WTC11 (cell line): ENCODE measurements at regions not wholly inside any gene's neighbourhood (a gene's known extent, or its start where the extent isn't known, plus 50 kb on each side); places are given as distances from the start of the nearest gene placed in this dataset.
"Not testable (repeated sequence)": the region's sequence is repeated elsewhere in the genome, so short reads cannot be mapped to it uniquely, and the experiment has no call there.

ENCODE experiments used
- ATAC-seq: fragments of 200-7000 bp; cut with Tn5 transposase; 2 replicates; pipeline ENCODE4 v1.10.0; 2021; ENCODE audit warnings: mild to moderate bottlenecking, moderate library complexity
- CTCF ChIA-PET: fragments of 300-600 bp; sonication (Branson Sonifier 250); formaldehyde crosslinking; loops from one replicate; lab custom pipeline; 2021; ENCODE audit warnings: antibody characterized with exemption; lab: Charles Lee
- POLR2A ChIA-PET: fragments of 350-600 bp; sonication (Branson Sonifier 250); formaldehyde crosslinking; loops from one replicate; lab custom pipeline; 2021; ENCODE audit warnings: antibody characterized with exemption; lab: Charles Lee
- DNase-seq: peaks from one replicate; pipeline ENCODE4 v3.0.0; 2021; ENCODE audit warnings: low spot score
- H3K27ac Mint-ChIP-seq: 2 replicates; pipeline ENCODE4 v1.8.0; 2021; ENCODE audit warnings: mixed read lengths
- H3K27me3 Mint-ChIP-seq: 2 replicates; pipeline ENCODE4 v1.8.0; 2021; ENCODE audit warnings: low read depth, mild to moderate bottlenecking, moderate library complexity, mixed read lengths
- H3K36me3 Mint-ChIP-seq: 2 replicates; pipeline ENCODE4 v1.8.0; 2021; ENCODE audit warnings: mixed read lengths
- H3K4me1 Mint-ChIP-seq: 2 replicates; pipeline ENCODE4 v1.8.0; 2022; ENCODE audit warnings: mixed read lengths
- H3K4me3 Mint-ChIP-seq: 2 replicates; pipeline ENCODE4 v1.8.0; 2021; ENCODE audit warnings: mild to moderate bottlenecking, moderate library complexity, mixed read lengths
- H3K9me3 Mint-ChIP-seq: 2 replicates; pipeline ENCODE4 v1.8.0; 2021; ENCODE audit warnings: mixed read lengths
- CDX4 ChIP-seq: fragments of 250-450 bp; sonication (Bioruptor Pico); IDR thresholded peaks from 2 replicates; pipeline ENCODE4 v1.9.0; 2021; ENCODE audit warnings: moderate library complexity, mild to moderate bottlenecking, inconsistent platforms, borderline replicate concordance
- CREB1 ChIP-seq: sonication (generic); formaldehyde crosslinking; IDR thresholded peaks from 2 replicates; pipeline ENCODE4 v1.8.0; 2023; ENCODE audit warnings: mild to moderate bottlenecking, missing genetic modification reagents
- CTCF ChIP-seq: fragments of 200-600 bp; IDR thresholded peaks from 2 replicates; pipeline ENCODE4 v1.8.0; 2022; ENCODE audit warnings: antibody characterized with exemption
- E2F1 ChIP-seq: sonication (generic); formaldehyde crosslinking; IDR thresholded peaks from 2 replicates; pipeline ENCODE4 v1.8.0; 2022; ENCODE audit warnings: mild to moderate bottlenecking, missing genetic modification reagents
- E2F5 ChIP-seq: sonication (generic); formaldehyde crosslinking; IDR thresholded peaks from 2 replicates; pipeline ENCODE4 v1.8.1; 2022; ENCODE audit warnings: mild to moderate bottlenecking, moderate library complexity, missing genetic modification reagents
- ESRRA ChIP-seq: sonication (generic); formaldehyde crosslinking; IDR thresholded peaks from 2 replicates; pipeline ENCODE4 v1.8.1; 2022; ENCODE audit warnings: mild to moderate bottlenecking, missing genetic modification reagents, borderline replicate concordance
- FOXK1 ChIP-seq: sonication (generic); formaldehyde crosslinking; IDR thresholded peaks from 2 replicates; pipeline ENCODE4 v1.8.0; 2022; ENCODE audit warnings: mild to moderate bottlenecking, moderate library complexity, missing genetic modification reagents
- FOXP4 ChIP-seq: sonication (generic); formaldehyde crosslinking; IDR thresholded peaks from 2 replicates; pipeline ENCODE4 v1.8.0; 2022; ENCODE audit warnings: mild to moderate bottlenecking, missing genetic modification reagents
- IRF1 ChIP-seq: sonication (generic); formaldehyde crosslinking; IDR thresholded peaks from 2 replicates; pipeline ENCODE4 v1.8.0; 2023; ENCODE audit warnings: missing genetic modification reagents
- MLX ChIP-seq: sonication (generic); formaldehyde crosslinking; IDR thresholded peaks from 2 replicates; pipeline ENCODE4 v1.8.1; 2023; ENCODE audit warnings: mild to moderate bottlenecking, missing genetic modification reagents, moderate library complexity
- STAT6 ChIP-seq: sonication (generic); formaldehyde crosslinking; conservative IDR thresholded peaks from 2 replicates; pipeline ENCODE4 v1.8.1; 2023; ENCODE audit warnings: mild to moderate bottlenecking, low read depth, missing genetic modification reagents, moderate library complexity
- ZNF263 ChIP-seq: sonication (generic); formaldehyde crosslinking; IDR thresholded peaks from 2 replicates; pipeline ENCODE4 v1.8.1; 2022; ENCODE audit warnings: low read depth, mild to moderate bottlenecking, moderate library complexity, missing genetic modification reagents
- ZNF512 ChIP-seq: sonication (generic); formaldehyde crosslinking; IDR thresholded peaks from 2 replicates; pipeline ENCODE4 v1.8.1; 2022; ENCODE audit warnings: missing genetic modification reagents, borderline replicate concordance
- ZSCAN18 ChIP-seq: fragments of 250-450 bp; sonication (Bioruptor Pico); IDR thresholded peaks from 2 replicates; pipeline ENCODE4 v2.1.2; 2022; ENCODE audit warnings: mild to moderate bottlenecking, moderate library complexity

- TF ChIP-seq CDX4 (CRISPR knock-in tag) (no peak), ESRRA (no peak), IRF1 (CRISPR knock-in tag) (no peak), ZNF263 (CRISPR knock-in tag) (no peak), ZNF512 (CRISPR knock-in tag) (no peak)
These were observed 777.6 kb upstream of the NCAM2 start (continued) for GRCh38 chr21:20220586-20220985.

GRCh38 chr21:20221981-20222380 is 776.2 kb upstream of the NCAM2 start:
- ATAC-seq, H3K4me3 Mint-ChIP-seq, DNase-seq, H3K4me1 Mint-ChIP-seq, H3K27me3 Mint-ChIP-seq, POLR2A ChIA-PET, H3K9me3 Mint-ChIP-seq, H3K27ac Mint-ChIP-seq, H3K36me3 Mint-ChIP-seq, CTCF ChIA-PET: not testable (repeated sequence)

GRCh38 chr21:20236649-20237048 is 761.6 kb upstream of the NCAM2 start:
- POLR2A ChIA-PET, H3K27ac Mint-ChIP-seq, H3K4me1 Mint-ChIP-seq, ATAC-seq, DNase-seq, H3K27me3 Mint-ChIP-seq, CTCF ChIA-PET, H3K4me3 Mint-ChIP-seq: not testable (repeated sequence)
- Mint-ChIP-seq H3K36me3 (peaks cover 10% of the 10 kb centered on the region), H3K9me3 (peaks cover 47% of the 10 kb centered on the region)

GRCh38 chr21:20249401-20249800 is 748.8 kb upstream of the NCAM2 start:
- ATAC-seq = no peak
- Mint-ChIP-seq H3K4me3 (no peak overlapping the region), H3K27me3 (no peaks in the 10 kb centered on the region), H3K9me3 (no peaks in the 10 kb centered on the region), H3K36me3 (no peaks in the 10 kb centered on the region), H3K27ac (no peak overlapping the region), H3K4me1 (peaks cover 11% of the 10 kb centered on the region)
- POLR2A ChIA-PET = no interaction called here
- no peak for DNase-seq
- CTCF ChIA-PET = no interaction called here
- no peak for TF ChIP-seq CTCF
- no peak for TF ChIP-seq FOXK1 (CRISPR knock-in tag)
- TF ChIP-seq STAT6 (CRISPR knock-in tag) = no peak
- no peak for TF ChIP-seq ZSCAN18 (CRISPR knock-in tag)
- TF ChIP-seq E2F1 = no peak
- TF ChIP-seq CREB1 (CRISPR knock-in tag) = no peak
- no peak for TF ChIP-seq MLX
- TF ChIP-seq E2F5 (CRISPR knock-in tag) = no peak
- no peak for TF ChIP-seq FOXP4 (CRISPR knock-in tag)
- no peak for TF ChIP-seq ESRRA
